PC-3 (cell line): ENCODE measurements at regions not wholly inside any gene's neighbourhood (a gene's known extent, or its start where the extent isn't known, plus 50 kb on each side); places are given as distances from the start of the nearest gene placed in this dataset.

ENCODE experiments used
- ATAC-seq: fragments of 200-7000 bp; cut with Tn5 transposase; 2 replicates; pipeline ENCODE4 v1.9.1; 2020; ENCODE audit warnings: mild to moderate bottlenecking, moderate library complexity
- BruUV-seq: library from RNA; stranded (reverse); fragments of 400-500 nt; replicated peaks from 2 replicates; lab custom pipeline; 2021; lab: Mats Ljungman, UMichigan
- CTCF ChIA-PET: fragments of 300-600 bp; sonication (Branson Sonifier 250); formaldehyde crosslinking; loops from one replicate; lab custom pipeline; 2022; ENCODE audit warnings: antibody characterized with exemption; lab: Charles Lee
- POLR2A ChIA-PET: fragments of 300-600 bp; sonication (Branson Sonifier 250); formaldehyde crosslinking; loops from one replicate; lab custom pipeline; 2022; ENCODE audit warnings: antibody characterized with exemption; ENCODE audit not compliant: unreplicated experiment; lab: Charles Lee
- DNase-seq: peaks from one replicate; pipeline ENCODE4 v3.0.0-alpha.2; 2015
- H2AFZ ChIP-seq: fragments of 300-600 bp; sonication (generic); 2 replicates; pipeline ENCODE4 v1.6.0; 2016; ENCODE audit warnings: antibody characterized with exemption, low read length
- H3F3A ChIP-seq: fragments of 300-600 bp; sonication (generic); one replicate; pipeline ENCODE4 v1.6.0; 2017; ENCODE audit warnings: antibody characterized with exemption, low read length, control low read depth, mild to moderate bottlenecking; ENCODE audit not compliant: unreplicated experiment
- H3K27ac ChIP-seq: fragments of 300-600 bp; sonication (generic); 2 replicates; pipeline ENCODE4 v1.5.1; 2016; ENCODE audit warnings: mild to moderate bottlenecking, low read length
- H3K27me3 ChIP-seq: fragments of 300-600 bp; sonication (generic); 2 replicates; pipeline ENCODE4 v1.6.1; 2016; ENCODE audit warnings: low read length, mixed read lengths
- H3K36me3 ChIP-seq: fragments of 300-600 bp; sonication (generic); 2 replicates; pipeline ENCODE4 v1.6.1; 2016; ENCODE audit warnings: low read depth, mixed run types, low read length, mixed read lengths
- H3K4me1 ChIP-seq: fragments of 300-600 bp; sonication (generic); 2 replicates; pipeline ENCODE4 v1.5.1; 2016; ENCODE audit warnings: low read length; ENCODE audit not compliant: insufficient read depth
- H3K4me2 ChIP-seq: fragments of 300-600 bp; sonication (generic); 2 replicates; pipeline ENCODE4 v1.6.0; 2016; ENCODE audit warnings: low read length
- H3K4me3 ChIP-seq: fragments of 300-600 bp; sonication (generic); 2 replicates; pipeline ENCODE4 v1.5.1; 2016; ENCODE audit warnings: mild to moderate bottlenecking, low read length, mixed read lengths
- H3K79me2 ChIP-seq: fragments of 300-600 bp; sonication (generic); 2 replicates; pipeline ENCODE4 v1.6.1; 2017; ENCODE audit warnings: low read length, mixed read lengths
- H3K9ac ChIP-seq: fragments of 300-600 bp; sonication (generic); 2 replicates; pipeline ENCODE4 v1.6.0; 2016; ENCODE audit warnings: mild to moderate bottlenecking, low read length
- H3K9me2 ChIP-seq: fragments of 300-600 bp; sonication (generic); replicated peaks from 2 replicates; pipeline ENCODE4 v1.6.1; 2016; ENCODE audit warnings: mixed run types, low read length, mixed read lengths
- H3K9me3 ChIP-seq: fragments of 300-600 bp; sonication (generic); 2 replicates; pipeline ENCODE4 v1.6.1; 2016; ENCODE audit warnings: low read length, mixed read lengths
- H4K20me1 ChIP-seq: fragments of 300-600 bp; sonication (generic); 2 replicates; pipeline ENCODE4 v1.6.1; 2016; ENCODE audit warnings: low read length, mixed read lengths
- EZH2 ChIP-seq: fragments of 300-600 bp; sonication (generic); IDR thresholded peaks from one replicate; pipeline ENCODE4 v1.6.1; 2017; ENCODE audit warnings: antibody characterized with exemption, mild to moderate bottlenecking, low read length; ENCODE audit not compliant: unreplicated experiment
- EZH2phosphoT487 ChIP-seq: fragments of 300-600 bp; sonication (generic); IDR thresholded peaks from 2 replicates; pipeline ENCODE4 v1.6.1; 2018; ENCODE audit warnings: mild to moderate bottlenecking, antibody characterized with exemption, low read length, borderline replicate concordance
- intact Hi-C: fragments of 100-400 bp; cut with micrococcal nuclease; formaldehyde crosslinking; loops from 2 replicates; pipeline ENCODE4 v1.9.0; 2023
- TF ChIP-seq, protein P1 (sequence below): fragments of 300-600 bp; sonication (generic); conservative IDR thresholded peaks from 2 replicates; pipeline ENCODE4 v1.5.1; 2017; ENCODE audit warnings: antibody characterized with exemption, low read depth, mild to moderate bottlenecking, low read length

DNA sequence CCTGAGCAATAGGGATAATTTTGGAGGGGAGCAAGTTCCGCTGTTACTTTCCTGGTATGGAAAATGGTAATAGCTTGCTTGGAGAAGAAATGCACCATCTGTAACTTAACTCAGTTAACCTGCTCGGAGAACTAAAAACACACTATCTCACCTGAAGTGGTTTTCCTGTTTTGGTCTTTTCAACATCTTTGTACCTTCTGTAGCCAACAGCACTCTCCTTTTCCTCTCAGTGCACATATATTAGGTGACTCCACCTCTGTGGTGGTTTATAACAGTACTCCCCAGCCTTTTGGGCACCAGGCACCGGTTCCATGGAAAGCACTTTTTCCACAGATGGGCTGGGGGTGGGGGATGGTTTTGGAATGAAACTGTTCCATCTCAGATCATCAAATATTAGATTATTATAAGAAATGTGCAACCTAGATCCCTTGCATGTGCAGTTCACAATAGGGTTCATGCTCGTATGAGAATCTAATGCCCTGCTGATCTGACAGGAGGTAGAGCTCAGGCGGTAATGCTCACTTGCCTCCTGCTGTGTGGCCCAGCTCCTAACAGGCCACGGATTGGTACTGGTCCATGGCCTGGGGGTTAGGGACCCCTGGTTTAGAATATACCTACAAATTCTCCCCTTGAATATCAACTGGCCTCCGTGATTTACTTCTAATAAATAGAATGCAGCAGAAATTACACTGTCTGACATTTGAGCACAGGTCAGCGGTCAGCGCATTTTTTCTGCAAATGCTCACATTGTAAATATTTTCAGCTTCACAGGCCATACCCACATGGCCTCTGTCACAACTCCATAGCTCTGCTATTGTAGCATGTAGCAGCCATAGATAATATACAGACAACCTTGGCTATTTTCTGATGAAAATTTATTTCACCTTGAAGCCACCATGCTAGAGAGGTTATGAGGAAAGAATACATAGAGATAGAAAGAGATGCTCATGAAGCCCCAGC, 83.8 kb upstream of the SUCLG2 start:
- intact Hi-C loops, result no loop called here
- H3K9ac ChIP-seq, result no peak overlapping the region
- POLR2A ChIA-PET, result no interaction called here
- no peak overlapping the region for H3K27ac ChIP-seq
- BruUV-seq, result no TSS peak
- no peak overlapping the region for H3K4me3 ChIP-seq
- no peak overlapping the region for H2AFZ ChIP-seq
- no peaks in the 10 kb centered on the region for H4K20me1 ChIP-seq
- ATAC-seq, result no peak
- H3K36me3 ChIP-seq, result no peaks in the 10 kb centered on the region
- H3K79me2 ChIP-seq, result no peaks in the 10 kb centered on the region
- TF ChIP-seq, protein P1, sequence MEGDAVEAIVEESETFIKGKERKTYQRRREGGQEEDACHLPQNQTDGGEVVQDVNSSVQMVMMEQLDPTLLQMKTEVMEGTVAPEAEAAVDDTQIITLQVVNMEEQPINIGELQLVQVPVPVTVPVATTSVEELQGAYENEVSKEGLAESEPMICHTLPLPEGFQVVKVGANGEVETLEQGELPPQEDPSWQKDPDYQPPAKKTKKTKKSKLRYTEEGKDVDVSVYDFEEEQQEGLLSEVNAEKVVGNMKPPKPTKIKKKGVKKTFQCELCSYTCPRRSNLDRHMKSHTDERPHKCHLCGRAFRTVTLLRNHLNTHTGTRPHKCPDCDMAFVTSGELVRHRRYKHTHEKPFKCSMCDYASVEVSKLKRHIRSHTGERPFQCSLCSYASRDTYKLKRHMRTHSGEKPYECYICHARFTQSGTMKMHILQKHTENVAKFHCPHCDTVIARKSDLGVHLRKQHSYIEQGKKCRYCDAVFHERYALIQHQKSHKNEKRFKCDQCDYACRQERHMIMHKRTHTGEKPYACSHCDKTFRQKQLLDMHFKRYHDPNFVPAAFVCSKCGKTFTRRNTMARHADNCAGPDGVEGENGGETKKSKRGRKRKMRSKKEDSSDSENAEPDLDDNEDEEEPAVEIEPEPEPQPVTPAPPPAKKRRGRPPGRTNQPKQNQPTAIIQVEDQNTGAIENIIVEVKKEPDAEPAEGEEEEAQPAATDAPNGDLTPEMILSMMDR, result no peak
- no peak for TF ChIP-seq EZH2
- TF ChIP-seq EZH2phosphoT487, result no peak
- no peaks in the 10 kb centered on the region for H3K9me3 ChIP-seq
- H3K4me2 ChIP-seq, result no peak overlapping the region
- CTCF ChIA-PET, result no interaction called here
- no peaks in the 10 kb centered on the region for H3K9me2 ChIP-seq
- no peaks in the 10 kb centered on the region for H3K4me1 ChIP-seq
- no peaks in the 10 kb centered on the region for H3K27me3 ChIP-seq
- H3F3A ChIP-seq, result no peaks in the 10 kb centered on the region
- no peak for DNase-seq

DNA sequence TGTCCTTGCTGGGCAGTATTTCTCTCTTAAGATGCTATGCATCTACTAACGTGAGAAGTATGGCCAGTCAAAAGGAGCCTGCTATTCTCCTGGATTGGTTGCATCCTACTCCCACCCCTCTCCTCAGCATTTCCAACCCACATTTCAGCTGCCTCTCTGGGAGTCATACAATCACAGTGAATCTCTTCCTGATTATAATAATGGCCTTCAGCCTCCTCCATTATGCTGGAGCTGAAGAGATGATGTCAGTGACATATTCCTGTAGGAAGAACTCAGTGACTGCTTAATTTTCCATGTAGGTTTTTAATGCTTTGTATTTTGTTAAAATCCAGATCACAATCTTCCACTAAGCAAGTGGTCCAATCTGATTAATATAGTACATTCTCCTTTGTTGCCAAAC, 82.7 kb upstream of the SUCLG2 start:
- Histone ChIP-seq H3K9me3 (no peaks in the 10 kb centered on the region), H3K4me3 (no peak overlapping the region), H3K36me3 (no peaks in the 10 kb centered on the region), H3K27me3 (no peaks in the 10 kb centered on the region), H3K79me2 (no peaks in the 10 kb centered on the region), H2AFZ (no peak overlapping the region), H3K9ac (no peak overlapping the region), H3K4me2 (no peak overlapping the region), H4K20me1 (no peaks in the 10 kb centered on the region), H3K9me2 (no peaks in the 10 kb centered on the region), H3K27ac (no peak overlapping the region), H3F3A (no peaks in the 10 kb centered on the region), H3K4me1 (no peaks in the 10 kb centered on the region)
- intact Hi-C loops, result no loop called here
- TF ChIP-seq, protein P1, result no peak
- no peak for TF ChIP-seq EZH2
- TF ChIP-seq EZH2phosphoT487, result no peak
- no peak for ATAC-seq
- no TSS peak for BruUV-seq
- ChIA-PET CTCF (no interaction called here), POLR2A (no interaction called here)
- no peak for DNase-seq

DNA sequence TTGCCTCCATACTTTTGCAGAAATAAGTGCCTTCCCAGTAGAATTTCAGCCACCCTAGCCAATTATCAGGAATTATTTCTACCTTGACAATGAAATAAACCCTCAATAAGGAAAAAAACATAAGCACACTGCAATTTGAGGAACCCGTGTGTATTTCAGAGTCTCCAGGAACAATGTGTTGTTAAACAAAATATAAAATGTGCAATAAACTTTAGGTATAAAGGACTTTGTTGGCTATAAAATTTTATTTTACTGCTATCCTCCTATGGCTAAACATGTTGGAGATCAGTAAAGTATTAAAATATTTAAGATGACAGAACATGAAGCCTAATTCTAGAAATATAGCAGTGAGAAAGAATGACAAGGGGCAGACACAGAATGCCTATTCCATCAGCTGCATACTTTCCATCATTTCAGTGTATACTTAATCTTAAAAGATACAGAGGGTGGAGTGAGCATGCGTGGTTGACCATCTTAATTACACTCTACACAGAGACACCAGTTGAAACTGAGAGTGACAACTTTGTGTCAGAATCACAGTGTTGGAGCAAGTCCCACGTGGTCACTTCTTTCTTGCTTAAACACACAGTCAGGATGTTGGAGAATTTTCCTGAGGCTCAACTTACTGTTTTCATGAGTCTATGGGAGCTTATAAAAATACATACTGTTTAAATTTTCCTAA, 79.0 kb upstream of the SUCLG2 start:
- H3K4me1 ChIP-seq, result no peaks in the 10 kb centered on the region
- no peaks in the 10 kb centered on the region for H3K27me3 ChIP-seq
- TF ChIP-seq EZH2phosphoT487 (no peak), EZH2 (no peak)
- TF ChIP-seq, protein P1, result no peak
- BruUV-seq, result no TSS peak
- no peak overlapping the region for H3K4me2 ChIP-seq
- CTCF ChIA-PET, result no interaction called here
- no peak overlapping the region for H3K4me3 ChIP-seq
- ATAC-seq (no peak), DNase-seq (no peak)
- H3K79me2 ChIP-seq, result no peaks in the 10 kb centered on the region
- no peaks in the 10 kb centered on the region for H3K9me3 ChIP-seq
- H3K9me2 ChIP-seq, result no peaks in the 10 kb centered on the region
- no peaks in the 10 kb centered on the region for H4K20me1 ChIP-seq
- H3K36me3 ChIP-seq, result no peaks in the 10 kb centered on the region
- no peak overlapping the region for H3K27ac ChIP-seq
- H2AFZ ChIP-seq, result no peak overlapping the region
- intact Hi-C loops, result no loop called here
- POLR2A ChIA-PET, result no interaction called here
- H3F3A ChIP-seq, result no peaks in the 10 kb centered on the region
- no peak overlapping the region for H3K9ac ChIP-seq
